LoVo (cell line): ENCODE measurements at regions not wholly inside any gene's neighbourhood (a gene's known extent, or its start where the extent isn't known, plus 50 kb on each side); places are given as distances from the start of the nearest gene placed in this dataset.

ENCODE experiments used
- DNase-seq: peaks from one replicate; pipeline ENCODE4 v3.0.0-alpha.2; 2016; ENCODE audit warnings: low spot score

DNA sequence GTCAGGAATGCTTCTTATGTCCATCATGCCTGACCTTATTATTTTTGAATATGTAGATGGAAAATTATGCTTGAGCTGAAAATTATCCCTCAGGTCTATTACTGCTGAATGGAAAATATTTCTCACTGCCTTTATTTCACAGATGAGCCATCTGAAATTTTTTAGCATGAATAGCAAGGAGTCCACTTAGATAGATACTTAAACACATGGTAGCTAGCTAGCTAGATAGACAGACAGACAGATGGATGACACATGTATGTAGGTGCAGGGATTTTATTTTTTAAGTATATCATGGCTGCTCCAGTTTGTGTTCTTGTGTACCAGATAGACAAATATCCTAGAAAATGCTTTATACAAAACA lies 645.0 kb downstream of the MMUT start:
- no peak for DNase-seq

DNA sequence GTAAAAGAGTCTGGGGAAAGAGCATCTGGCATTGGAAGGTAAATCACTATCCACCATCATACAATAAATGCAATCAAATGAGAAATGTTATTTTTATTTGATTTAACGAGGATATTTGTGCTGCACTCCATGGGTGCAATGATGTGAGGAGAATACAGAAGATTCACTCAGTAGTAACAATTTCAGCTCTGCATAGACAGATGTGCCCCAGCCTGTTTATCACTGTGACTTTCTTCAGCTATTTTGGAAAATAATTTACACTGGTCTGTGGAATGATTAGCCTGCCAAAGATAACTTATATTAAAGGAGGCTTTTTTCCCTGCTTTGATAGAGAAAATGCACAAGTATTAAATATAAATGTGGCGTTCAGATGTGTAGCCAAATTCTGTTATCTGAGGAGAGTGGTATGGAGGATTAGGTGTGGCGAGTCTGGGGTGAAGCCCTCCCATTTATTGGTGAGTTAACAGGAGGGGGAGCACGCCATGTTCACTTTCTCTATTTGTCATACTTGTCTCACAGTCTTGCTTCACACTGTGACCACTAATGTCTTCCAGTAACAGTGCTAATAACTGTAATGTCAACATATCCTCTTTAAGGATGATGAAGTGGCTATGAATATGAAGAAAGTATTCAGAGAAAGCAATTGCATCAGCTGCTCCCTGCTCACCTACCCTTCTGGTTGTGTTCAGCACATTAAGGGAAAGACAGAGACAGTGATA lies 645.6 kb downstream of the MMUT start:
- DNase-seq, result no peak

DNA sequence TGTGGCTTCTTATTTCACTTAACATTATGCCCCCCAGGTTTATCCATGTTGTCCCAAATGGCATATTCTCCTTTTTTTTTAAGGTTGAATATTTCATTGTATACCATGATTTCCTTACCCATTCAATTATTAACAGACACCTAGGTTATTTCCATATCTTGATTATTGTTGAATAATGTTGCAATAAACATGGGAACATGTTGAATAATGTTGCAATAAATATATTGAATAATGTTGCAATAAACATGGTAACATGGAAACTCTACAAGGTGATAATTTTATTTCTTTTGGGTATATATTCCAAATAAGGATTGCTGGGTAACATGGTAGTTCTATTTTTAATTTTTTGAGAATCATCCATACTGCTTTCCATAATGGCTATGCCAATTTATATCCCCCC lies 648.1 kb downstream of the MMUT start:
- DNase-seq, result no peak

DNA sequence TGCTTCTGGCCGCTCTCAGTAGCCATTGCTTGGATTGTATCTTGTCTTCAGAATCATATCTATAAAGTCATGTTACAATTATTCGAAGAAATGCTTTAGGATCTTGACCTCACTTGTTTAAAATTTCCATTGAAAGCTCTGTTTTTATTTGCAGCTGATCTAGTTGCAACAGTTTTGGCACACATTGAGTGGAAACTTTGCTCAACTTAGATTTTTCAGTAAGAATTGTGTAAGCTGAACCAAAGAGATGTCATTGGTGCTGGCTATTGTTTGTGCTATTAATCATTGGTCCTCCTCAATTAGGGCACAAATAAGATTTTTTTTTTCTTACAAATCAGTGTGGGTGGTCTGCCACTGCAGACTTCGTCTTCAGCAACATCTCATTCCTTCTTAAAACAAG lies 649.2 kb downstream of the MMUT start:
- no peak for DNase-seq

DNA sequence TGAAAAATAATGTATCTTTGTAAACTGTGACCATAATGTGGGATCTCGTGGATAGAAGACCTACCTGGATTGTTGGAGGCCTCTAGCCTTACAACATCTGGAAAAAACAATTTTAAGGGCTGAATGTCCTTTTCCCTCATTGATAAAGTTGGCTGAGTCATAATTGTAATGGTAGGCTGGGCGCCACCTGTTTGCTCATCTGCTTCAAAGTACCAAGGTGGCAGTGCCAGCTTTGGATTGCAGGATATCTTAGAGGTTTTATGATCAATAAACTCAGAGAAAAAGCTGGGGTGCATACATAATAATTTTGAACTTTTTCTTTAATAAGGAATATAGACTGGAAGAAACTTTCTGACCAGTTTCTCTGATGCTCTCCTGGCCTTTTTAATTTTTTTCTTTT lies 653.4 kb downstream of the MMUT start:
- DNase-seq, result no peak

DNA sequence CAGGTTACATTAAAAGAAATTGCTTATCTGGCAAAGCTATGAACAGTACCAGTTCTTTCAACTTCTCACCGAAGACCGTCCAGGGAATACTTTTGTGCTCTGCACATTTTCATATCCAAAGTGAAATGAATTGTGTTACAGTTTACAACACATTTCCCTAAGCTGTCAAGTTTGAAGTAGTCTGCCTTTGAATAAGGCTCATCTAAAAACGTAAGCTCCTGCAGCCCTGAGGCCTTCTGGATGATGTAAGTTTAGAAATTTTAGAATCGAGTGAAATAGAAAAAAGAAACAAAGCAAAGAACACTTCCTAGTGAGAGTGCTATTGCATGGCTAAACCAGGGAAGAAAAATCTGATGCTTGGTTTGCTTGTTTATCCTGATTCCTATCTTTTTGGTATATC lies 653.8 kb downstream of the MMUT start:
- no peak for DNase-seq

DNA sequence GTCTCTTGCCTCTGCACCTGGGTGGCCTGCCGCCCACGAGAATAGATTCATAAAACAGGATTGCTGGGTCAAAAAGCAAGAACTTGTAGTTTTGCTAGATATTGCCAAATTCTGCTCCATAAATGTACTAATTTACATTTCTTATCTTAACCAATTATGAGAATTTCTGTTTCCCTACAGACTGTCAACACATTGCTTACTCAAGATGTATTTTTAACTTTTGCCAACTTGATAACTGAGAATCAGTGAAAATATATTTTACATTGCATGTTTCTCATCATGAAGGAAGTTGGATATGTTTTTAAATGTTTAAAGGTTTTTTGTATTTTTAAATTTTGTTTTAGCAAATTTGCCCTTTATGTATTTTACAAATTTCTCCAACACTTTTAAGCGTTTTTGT lies 664.8 kb downstream of the MMUT start:
- DNase-seq, result no peak

DNA sequence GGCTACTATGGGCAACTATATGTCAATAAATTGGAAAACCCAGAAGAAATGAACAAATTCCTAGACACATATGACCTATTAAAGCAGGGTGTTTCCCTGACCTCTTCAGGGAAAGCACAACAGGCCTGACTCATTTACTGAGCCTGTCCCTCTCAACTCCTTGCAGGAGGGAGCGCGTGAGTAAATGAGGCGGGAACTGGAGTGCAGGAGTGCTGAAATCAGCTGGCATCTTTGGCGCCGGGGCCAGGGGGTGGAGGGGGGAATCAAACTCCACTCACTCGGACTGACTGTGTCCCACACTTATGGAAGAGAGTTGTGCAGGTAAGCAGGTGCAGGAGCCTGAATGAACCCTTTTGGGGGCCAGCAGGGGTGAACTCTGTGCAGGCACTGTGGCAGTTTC lies 671.2 kb upstream of the PTCHD4 start:
- no peak for DNase-seq

DNA sequence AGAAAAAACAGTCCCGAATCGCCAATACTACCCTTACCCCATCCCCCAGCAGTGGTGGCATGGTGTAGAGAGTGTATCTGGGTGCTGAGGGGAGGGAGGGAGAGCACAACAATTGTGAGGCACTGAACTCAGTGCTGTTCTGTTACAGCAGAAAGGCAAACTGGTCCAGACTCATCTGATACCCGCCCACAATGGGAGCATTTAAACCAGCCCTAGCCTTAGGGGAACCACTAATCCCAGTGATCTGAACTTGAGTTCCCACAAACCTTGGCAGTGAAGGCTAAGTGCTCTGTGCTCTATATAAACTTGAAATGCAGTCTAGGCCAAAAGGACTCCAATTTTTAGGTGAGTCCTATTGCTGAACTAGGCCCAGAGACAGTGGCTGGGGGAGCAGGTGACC lies 666.4 kb upstream of the PTCHD4 start:
- no peak for DNase-seq

DNA sequence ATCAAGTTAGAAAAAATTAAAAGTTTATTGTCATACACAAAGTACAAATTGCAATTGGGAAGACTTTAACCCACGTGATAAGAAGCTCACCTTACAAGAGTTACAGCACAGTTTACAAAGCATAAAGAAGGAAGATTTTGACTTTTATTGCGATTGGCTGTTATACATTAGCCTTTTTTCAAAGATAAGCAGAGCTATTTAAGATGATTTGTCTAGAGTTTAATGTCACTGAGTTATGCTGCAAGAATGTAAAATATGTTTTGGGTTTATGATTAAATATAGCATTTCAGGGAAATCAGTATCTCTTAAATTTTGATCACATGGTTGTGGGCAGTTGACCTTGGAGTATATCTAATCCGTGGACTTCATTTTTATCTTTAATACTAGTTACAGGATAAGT lies 664.2 kb upstream of the PTCHD4 start:
- DNase-seq, result no peak

DNA sequence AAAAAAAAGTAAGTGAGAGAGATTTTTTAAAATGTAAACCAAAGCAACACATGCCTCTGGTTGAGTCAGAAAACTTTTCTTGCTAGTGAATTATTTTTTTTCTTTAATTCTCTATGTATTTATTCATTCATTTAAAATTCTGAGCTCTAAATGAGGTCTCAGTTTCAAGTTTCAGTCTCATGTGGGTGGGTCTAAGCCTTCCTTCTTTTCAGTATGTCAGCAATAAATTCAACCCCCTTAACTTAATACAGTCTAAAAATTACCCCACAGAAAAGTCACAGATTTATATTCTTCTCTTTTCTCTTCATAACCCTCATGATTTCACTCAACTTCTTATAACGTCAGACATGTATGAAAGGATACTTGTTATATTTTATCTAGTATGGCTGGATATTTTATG lies 663.3 kb upstream of the PTCHD4 start:
- DNase-seq, result no peak

DNA sequence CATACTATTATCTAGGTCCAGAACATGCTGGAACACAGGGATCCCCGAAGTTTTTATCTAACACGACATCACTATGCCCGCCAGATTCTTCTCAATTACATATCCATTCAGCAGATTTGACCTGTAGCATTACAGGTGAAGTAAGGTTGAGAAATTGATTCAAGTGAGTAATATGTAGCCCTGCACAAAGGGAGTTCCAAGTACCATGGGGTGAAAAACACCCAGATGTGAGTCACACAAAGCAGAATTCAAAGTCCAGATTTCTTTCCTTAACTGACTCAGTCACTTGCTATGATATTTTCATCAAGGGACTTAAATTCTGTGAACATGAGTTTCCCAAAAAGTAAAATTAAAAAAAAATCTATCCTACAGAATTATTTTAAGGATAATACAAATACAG lies 655.4 kb upstream of the PTCHD4 start:
- DNase-seq, result peak; percentile 74

DNA sequence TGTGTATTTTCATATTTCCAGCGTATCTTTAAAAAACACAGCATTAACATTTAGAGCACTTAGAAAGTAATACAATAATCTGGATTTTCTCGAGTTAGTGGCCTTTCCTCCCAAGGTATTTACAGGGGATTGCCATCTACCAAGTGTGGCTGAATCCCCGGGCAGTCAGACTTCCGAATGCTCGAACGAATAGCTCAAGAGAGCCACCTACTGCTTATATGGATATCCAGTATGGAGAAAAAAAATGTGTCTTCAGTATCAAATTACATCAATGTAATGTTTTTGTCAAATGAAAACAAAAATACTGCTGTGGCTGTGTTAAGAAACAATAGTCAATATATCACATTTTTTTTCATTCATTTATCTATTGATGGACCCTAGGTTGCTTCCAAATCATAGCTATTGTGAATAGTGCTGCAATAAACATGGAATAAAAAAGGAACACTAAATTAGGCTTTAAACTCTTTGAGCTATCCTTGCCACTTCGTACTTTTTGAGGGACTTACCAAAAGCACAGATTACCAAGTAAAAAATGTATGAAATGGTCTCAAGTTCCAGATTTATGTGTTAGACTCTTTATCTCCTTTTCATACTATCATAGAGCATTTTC lies 654.5 kb upstream of the PTCHD4 start:
- DNase-seq, result peak; percentile 44

DNA sequence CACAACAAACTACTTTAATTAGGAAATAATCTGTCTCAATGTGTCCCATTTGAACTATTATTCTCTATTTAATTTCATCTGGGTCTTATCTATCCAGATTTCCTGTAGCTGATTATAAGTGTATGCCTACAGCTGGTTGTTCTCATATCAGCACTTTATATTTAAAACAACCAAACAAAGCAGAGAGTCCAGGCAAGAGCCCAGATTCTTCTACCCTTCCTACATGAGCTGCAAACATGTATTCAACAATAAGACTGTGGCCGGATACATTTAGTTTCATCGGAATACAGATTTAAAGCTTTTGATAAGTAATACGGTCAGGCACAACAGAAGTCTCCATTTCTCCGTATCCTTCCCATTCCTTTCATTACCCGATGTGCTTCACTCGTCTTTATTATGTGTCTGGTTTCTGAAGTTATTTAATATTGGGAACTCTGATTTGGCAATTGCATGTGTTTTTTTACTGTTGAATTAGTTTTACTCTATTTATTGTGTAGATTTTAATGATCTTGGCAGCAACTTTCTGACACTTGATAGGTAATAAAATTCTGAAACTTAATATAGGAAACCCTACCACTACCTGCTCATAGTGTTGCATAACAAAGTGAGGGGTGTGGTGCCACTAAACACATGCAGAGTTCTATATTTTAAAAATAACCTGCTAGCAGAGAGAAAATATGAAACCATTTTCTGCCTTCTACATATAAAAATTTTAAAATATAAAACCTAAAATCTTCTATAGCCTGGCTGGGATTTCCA lies 653.5 kb upstream of the PTCHD4 start:
- DNase-seq, result no peak

DNA sequence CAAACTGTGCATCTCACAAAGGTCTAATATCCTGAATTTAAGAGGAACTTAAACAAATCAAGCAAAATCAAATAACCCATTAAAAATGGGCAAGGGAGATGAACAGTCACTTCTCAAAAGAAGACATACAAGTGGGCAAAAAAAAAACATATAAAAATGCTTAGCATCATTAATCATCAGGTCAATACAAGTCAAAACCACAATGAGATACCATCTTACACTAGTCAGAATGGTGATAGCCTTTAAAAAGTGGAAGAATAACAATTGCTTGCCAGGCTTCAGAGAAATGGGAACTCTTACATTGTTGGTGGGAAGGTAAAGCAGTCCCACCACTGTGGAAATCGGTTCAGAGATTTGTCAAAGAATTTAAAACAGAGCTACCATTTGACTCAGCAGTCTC lies 646.7 kb upstream of the PTCHD4 start:
- DNase-seq, result no peak

DNA sequence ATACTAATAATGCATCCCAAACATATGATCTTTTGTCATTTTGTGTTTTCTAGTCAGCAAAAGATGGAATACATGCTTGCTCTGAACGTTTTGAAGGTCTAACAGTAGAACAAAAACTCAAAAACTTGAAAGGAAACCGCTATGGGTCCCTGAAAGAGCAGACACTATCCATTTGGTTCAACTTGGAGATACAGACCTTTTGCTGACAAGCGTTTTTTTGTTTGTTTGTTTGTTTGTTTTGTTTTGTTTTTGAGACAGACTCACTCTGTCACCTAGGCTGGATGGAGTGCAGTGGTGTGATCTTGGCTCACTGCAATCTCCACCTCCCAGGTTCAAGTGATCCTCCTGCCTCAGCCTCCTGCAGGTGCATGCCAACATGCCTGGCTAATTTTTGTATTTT lies 644.3 kb upstream of the PTCHD4 start:
- no peak for DNase-seq

DNA sequence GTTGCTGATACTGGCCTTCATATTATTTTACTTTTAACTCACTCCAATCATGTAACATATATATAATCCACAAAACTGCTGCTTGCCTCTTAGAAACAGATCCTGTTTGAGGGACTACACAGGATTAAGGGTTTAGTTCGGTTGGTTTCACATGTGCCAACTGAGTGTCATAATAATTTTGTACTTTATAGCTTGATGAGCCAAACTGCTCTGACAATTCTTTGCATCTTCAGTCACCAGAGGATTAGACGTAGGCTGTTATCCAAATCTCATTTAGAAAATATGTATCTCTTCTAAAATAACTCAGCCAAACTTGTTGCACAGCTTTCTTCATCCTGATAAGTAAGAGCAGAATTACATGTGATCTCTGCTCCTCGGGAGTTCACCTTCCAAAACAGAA lies 643.6 kb upstream of the PTCHD4 start:
- no peak for DNase-seq

DNA sequence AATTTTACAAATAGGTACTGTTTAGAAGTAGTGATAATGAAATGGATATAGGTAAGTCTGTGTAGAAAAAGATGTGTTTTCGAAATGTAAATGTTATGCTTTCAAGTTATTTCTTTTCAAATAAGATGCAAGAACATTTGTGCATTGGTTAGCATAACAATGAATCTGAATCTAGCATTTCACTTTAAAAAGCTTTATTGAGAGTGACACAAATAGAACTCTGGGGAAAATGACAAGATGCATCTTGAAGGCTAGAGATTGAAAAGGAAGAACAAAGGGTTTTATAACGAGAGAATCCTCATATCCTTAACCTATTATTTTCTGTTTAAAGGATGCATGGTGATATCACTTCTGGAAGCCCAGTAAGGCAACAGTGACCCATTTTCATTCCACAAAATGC lies 639.9 kb upstream of the PTCHD4 start:
- DNase-seq, result no peak

DNA sequence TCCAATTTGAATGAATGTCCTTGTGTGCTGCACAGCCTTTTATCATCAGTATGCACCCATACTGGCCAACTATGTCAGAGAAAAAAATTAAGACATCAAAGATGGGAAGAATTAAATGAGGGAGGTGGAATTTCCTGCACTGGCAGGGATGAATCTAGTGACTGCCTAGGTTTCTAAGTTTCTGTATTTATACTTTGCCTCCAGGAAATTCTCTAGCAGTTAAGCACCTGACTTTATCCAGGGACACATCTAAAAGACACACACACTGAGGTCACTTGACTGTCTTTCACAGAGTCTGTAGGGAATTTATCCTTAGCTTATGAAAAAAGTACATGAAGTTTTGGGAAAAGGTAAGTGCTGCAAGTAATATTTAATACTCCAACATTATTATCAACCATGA lies 636.5 kb upstream of the PTCHD4 start:
- DNase-seq, result no peak

DNA sequence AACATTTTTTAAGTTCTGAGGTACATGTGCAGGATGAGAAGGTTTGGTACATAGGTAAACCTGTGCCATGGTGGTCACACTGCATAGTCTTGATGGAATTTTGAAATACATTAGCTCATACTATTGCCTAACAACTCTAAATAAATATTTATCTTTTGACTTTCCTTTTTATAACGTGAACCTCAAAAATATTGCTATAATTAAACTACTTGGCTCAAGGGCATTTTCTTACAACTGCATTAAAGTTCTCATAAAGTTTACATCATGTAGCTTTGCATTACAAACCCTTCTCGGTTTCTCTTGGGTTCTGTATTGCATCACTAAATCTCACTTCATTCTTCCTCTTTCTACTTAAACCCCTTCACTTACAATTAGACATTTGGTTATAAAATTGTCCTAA lies 636.0 kb upstream of the PTCHD4 start:
- no peak for DNase-seq

DNA sequence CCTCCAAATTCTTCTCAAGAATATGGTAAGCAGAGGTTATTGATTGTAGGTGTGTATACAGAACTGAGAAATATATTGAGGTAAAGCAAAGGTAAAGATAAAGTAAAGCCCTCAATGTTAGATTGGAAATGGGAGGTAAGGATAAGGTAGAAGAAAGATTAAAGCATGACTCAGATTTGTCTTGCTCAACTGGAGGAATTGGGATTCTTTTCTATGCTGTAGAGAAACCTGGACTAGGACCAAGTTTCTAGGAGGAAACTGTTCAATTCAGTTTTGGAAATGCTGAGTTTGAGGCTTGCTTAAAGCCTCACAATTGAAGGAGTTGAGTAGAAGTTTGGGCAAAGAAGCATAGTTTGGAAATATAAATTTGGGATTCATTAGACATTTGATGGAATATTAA lies 634.0 kb upstream of the PTCHD4 start:
- DNase-seq, result no peak

DNA sequence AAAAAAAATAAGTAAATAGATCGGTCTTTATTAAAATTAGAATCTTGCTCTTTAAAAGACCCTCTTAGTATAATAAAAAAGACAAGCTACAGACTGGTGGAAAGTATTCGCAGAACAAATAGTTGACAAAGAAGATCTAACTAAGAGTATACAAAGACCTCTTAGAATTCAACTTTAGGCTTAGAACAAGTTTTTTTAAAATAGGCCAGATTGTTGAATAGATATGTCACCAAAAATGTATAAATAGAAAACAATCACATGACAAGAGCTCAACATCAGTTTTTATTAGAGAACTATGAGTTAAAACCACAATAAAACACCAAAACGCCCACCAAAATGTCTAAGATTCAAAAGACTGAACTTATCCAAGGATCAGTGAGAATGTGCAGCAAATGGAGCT lies 632.7 kb upstream of the PTCHD4 start:
- DNase-seq, result no peak

DNA sequence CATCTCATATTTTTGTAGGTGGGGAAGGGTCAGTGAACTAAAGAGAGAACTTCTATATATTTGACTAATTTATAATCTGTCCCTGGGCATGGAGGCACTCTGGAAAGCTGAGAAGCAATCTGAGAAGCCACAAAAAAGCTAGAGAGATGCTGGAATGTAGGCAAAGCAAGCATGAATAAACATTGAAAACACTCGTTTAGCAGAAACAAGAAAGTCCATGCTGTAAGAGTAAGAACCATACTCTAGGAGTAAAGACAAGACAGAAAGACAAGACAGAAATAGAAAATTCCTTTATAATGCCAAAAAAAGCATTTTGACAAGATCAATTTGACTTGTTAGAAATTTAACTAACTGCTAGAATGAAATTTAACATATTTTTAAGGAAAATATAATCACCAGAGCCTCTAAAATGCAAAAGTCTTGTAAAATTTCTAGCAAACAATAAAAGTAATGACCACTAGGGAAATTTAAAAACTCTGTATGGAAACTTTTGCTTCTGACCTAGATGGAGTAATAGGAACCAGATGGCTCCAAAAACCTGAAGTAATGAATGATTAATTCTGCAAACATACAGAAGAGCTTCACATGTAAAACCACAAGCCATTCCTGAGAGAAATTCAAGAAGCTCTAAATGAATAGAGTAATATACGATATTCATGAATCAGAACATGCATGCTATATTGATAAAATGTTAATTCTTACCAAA lies 625.7 kb upstream of the PTCHD4 start:
- DNase-seq, result no peak
